ENCODE measurements at regions not wholly inside any gene's neighbourhood (a gene's known extent, or its start where the extent isn't known, plus 50 kb on each side); places are given as distances from the start of the nearest gene placed in this dataset.

DNA sequence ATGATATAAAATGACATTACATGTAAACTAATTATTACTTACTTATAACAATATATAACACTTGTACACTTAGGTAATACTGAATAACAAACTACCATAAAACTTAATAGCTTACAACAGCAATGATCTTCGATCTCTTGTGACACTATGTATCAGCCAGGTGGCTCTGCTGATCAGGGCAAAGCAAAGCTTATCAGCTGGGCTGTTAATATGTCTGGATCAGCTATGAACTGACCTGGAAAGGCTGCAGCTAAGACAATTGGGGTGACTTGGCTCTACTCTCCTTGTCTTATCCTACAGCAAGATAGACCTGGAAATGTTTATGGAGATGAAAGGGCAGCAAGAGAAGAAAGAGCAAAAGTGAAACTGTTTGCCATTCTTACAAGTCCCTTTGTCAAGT lies 511.3 kb downstream of the TLR4 start:
- DNase-seq, result no peak

DNA sequence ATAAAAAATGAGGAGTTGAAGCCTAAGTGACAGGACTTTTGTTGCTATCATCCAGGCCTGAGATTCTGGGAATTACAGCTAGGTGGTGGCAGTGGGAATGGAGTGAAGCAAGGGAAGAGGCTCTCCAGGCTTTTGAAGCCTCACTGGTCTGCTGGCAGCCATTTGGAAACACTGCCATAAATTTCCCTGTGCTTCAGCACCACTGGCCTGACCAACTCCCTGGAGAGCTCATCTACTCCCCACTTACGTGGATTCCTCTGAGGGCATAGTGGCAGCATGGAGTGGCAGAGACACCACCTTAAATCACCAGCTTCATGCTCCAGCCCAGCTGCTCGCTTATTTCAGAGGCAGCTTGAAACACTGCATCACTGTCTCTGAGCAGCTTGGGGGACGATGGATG lies 518.2 kb downstream of the TLR4 start:
- DNase-seq, result no peak

DNA sequence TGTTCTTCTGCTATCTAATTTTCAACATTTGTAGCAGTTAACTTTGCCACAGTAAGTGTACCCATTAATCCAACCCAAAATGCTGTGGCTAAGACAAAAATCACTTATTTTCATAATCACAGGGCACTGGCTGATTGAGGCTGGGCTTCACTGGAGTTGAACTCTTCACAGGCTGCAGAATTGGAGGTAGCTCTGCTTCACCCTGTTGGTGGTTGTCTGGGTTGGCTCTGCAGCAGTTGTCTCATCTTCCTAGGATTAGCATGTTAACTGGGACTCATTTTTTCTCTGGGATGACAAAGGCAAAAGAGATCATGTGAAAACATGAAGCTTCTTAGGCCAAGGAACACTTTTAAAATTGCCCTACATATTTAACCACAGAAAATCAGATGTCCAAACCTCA lies 518.9 kb downstream of the TLR4 start:
- DNase-seq, result no peak

DNA sequence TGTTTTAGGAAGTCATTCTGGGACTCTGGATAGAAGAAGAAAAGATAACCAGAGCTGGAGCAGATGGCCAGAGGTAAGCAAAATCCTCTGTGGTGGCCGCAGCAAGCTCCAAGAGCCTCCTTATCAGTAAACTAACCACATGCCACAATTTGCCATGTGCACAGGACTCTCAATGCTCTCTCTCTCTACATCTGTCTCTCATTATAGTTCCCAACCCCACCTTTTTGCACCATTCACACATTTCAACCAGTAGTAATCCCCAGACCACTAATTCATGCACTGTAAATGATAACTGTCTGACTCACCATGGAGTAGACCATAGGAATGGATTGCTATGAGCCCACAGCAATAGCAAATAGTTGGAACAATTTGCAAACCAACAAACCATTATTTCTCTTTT lies 526.1 kb downstream of the TLR4 start:
- no peak for DNase-seq

DNA sequence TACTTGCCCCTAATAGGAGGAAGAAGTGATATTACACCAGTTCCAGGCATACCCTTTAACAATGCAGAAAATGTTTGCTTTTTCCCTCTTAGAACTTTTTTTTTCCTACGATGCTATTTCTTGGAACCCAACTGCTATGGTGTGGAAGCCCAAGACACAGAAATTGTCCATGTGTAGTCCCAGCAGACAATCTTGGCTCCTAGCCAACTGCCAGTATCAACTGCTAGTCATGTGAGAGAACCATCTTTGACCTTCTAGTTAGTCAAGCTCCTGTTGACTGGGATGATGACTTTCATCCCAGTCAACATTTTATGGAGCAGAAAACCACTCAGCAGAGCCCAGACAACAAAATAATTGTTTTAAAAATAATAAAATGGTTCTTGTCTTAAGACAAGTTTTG lies 532.4 kb downstream of the TLR4 start:
- DNase-seq, result no peak

DNA sequence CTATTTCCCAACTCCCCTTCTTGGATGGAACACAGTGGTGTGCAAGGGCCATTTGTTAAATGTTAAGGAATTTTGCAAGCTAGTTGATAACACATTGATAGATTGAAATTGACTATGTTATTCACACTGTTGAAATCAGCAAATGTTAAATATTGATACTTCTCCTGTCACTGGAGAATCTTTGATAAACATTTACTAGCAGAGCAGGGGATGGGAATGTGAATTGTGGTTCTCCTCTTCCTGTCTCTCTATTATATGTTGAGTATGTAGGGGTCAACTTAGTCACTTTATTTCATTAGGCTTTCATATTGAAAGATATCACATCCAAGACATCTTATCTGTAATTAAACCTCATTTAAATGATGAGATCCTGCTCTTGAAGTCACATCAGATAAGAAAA lies 533.9 kb downstream of the TLR4 start:
- no peak for DNase-seq

DNA sequence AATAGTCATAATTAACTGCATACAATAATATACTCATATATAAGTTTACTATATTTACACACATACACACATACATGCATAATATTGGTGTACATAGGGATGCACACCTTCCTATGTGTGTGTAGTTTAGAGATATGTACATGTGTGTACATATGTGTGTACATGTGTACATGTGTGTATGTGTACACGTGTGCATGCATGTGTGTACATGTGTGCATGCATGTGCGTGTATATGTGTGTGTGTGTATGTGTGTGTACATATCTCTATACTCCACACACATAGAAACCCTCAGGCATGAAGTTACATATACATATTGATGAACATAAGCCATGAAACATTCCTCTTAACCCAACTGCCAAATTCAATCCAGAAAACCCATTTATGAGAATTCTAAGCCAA lies 547.8 kb downstream of the TLR4 start:
- no peak for DNase-seq

DNA sequence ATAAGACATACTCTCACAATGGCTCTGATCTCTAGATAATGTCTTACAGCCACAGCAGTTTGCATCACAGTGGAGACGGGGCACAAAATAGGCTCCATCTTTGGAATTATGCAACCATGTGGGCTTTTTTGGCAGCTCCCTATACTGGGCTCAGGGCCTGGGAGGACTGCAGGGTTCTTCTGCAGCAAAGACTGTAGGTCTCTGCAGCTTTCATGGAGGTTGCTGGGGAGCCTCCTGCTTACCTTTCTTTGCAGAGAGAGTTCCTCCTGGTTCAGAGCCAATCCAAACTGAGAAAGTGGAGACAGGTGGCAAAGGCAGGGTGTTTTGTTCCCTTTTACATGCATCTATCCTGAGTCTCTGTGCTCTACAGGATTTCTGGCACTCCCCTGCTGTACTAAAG lies 558.0 kb downstream of the TLR4 start:
- DNase-seq, result no peak

DNA sequence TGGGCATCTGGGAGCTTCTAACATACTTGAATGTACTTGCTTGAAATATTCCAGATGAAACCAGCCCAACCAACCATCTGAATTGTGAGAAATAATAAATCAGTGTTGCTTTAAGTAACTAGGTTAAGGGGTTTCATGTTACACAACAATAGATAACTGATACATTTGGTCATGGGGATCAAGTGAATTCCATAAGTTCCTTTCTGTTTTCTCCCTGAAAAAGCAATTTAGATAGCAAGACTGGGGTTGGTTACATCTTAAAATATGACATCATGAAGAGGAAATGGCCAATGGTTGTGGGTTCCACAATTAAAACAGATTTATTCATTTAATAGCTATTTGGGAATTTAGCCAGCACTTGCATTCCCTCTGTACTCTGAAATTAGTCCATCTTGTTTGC lies 559.7 kb downstream of the TLR4 start:
- no peak for DNase-seq

DNA sequence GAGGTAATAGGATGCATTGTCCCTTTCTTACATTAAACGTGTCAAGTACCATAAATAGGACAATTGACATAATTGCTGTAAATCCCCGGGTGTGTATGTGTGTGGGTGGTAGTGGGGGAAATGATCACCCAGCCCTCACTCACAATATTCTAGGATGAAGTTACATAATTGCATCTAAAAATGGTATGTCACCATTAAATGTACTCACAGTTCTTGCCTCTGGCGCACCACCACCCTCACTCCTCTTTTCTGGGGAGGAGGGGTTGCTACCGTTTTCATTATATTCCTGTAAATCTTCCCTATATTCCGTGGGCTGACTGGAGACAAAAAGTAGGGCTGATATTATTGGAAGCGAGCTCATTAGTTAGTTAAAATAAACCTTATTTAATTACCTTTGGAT lies 563.8 kb downstream of the TLR4 start:
- DNase-seq, result no peak

DNA sequence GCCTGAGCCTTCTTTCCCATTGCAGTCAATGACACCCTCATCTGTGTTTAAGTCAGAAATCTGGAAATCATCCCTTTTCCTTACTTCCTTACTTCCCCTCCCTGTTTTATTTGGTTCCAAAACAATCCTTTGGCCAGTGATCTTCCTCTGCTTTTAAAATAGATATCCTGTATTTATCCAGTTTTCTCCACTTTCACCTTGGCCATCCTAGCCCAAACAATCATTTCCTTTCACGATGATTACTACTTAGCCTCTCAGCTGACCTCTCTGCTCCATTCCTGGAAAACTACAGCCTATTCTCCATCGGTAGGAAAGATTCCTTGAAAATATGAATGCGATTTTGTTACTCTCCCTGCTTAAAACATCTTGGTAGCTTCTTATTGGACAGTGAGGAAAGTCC lies 565.4 kb downstream of the TLR4 start:
- DNase-seq, result no peak

DNA sequence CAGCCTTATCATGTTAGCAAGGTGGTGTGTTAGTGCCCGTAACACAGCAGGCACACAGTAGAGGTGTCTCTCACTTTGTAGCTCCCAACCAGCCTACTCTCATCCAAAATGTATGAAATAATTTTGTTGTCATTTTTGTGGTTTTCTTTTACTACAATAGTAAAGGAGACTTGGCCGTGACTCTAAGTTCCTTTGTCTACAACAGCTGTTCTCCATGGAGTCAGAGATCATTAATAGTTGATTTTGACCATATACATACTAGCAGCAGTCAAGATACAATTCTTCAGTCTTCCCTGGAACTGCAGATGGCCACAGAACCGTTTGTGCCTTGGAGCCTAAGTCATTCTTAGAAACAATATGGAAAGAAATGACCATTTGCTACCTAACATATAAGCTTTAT lies 567.1 kb downstream of the TLR4 start:
- no peak for DNase-seq

DNA sequence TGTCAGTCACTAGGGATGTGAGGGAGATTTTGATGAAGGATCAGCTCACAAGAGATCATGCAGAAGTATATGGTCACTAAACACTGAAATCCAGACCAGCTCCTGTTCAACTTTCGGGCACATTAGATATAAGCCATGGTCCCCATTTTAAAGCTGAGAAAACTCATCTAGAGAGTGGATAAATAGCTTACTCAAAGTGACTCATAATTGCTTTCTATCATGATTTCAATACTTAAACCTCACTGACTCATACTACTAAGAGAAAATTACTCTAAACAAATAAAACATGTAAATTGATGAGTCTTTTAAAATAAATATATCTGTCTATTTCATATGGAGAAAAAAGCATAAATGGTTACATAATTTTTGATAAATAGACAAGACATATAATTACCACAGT lies 567.7 kb downstream of the TLR4 start:
- DNase-seq, result no peak

DNA sequence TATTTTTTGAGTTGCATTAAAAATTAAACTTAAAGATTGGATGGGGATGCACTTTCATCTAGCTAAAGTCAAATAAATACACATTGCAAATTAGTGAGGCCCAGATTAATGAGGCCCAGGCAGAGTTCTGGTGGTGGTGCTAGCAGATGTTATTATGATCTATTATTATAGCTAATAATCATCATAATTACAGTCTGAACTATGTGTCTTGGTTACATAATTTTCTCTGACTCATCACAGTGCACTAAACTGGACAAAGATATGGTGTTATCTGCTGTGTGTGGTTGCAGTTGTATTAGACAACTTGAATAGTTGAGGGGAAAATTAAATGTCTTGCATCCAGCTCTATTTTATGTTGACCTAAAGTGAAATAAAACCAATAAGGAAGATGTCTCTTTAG lies 568.8 kb downstream of the TLR4 start:
- DNase-seq, result no peak

DNA sequence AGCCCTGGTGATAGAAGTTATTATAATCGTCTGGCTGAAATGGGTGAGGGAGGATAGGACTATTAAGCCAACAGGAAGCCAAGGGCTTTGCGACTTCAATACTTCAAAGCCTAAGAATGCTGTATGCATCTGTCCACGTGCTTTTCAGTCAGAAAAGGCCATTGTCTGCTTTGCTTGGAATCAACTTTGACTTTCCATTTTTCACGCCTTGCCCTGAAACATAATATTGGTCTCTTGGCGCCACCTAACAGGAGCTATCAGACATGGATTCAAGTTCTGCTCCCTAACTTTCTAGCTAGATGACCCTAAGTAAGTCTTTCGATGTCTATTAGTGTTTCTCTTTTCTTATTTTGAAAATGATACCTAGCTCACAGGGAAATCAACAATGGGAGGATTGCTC lies 572.6 kb downstream of the TLR4 start:
- DNase-seq, result no peak

DNA sequence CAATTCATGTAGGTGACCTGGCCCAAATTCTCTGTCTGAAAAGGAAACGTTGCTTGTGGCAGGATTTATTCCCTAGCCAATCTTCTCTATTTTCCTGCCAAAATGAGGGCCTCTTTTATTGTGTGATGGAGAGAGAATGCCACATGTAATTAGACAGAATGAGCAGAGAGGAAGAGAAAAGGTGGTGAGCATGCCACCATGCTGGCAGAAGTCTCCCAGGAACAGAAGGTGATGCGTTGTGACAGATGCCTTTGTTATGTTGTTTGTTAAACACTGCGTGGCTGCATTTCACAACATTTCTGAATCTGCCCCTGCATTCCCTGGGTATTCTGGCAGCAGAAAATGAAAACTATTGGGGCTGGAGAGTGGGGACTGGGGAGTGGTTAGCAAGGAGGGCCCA lies 577.6 kb downstream of the TLR4 start:
- no peak for DNase-seq

DNA sequence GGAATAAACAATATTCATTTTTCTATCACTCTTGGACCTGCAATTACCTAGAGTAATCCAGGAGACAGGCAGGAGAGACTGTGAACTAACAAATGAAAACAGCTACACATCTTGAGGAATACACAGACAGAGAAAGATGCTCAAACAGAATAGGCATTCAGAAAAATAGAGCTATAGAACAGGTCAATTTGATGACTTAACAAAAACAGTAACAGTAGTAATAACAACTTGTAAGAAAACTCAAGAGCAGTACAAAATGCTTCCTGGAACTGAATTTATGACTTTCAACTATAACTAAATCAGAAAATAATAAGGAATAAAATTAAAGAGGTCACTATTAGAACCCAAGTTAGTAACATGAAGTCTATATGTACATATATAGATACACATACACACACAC lies 579.3 kb downstream of the TLR4 start:
- no peak for DNase-seq

DNA sequence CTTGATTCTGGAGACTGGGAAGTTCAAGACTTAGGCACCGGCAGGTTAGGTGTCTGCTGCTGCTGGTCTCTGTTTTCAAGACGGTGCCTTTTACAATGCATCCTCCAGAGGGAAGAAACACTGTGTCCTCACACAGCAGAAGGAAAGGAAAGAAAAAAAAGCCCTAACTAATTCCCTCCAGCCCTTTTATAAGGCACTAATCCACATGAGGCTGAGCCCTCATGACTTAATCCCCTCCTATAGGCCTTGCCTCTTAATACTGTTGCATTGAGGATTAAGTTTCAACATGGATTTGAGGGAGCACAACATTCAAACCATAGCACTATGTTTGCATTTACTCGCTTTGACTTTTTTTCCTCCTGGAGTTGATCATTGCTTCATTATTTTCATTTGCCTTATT lies 585.9 kb downstream of the TLR4 start:
- DNase-seq, result no peak

DNA sequence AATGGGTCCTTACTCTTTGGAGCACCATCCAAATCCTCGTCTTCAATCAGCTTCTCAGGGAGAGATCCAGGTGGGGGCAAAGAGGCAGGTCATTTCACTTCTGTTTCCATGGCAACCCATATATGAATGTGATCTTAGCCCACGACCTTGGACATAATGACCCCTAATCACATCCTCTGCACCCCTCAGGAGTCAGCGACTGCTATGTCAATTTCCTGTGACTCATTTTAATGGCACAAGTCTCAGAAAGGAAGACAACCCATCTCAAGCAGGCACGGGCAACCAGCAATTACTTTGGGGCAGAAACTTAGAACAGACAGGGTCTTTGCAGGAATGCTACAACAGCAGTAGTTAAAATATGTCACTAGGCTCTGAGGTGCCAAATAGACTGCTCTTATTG lies 591.2 kb downstream of the TLR4 start:
- DNase-seq, result no peak

DNA sequence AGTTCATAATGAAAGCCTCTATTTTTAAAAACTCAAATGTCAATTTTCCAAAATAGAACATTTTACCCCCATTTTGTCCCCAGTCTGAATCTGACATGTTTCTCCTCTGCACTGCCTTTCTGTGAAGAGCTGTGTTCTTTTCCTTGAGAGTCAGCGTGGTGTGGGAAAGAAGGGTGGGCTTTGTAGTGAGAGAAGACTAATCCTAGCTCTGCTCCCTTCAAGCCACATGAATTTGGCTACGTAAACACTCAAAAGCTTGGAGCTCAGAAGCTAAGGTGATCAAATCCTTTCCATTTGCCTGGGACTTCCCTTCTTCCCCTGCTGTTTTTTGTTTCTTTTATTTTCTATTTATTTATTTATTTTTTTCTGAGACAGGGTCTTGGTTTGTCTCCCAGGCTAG lies 598.5 kb downstream of the TLR4 start:
- no peak for DNase-seq

DNA sequence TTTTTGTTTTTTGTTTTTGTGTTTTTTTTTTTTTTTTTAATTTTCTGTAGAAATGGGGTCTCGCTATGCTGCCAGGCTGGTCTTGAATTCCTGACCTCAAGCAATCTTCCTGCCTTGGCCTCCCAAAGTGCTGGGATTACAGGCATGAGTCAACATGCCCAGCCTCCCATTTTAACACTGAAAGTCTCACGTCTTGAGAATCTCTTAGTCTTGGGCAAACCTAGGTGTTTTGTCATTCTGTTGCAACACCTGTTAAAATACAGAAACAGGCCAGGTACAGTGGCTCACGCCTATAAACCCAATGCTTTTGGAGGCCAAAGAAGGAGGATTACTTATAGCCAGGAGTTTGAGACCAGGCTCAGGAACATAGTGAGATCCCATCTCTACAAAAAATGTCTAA lies 599.0 kb downstream of the TLR4 start:
- no peak for DNase-seq

DNA sequence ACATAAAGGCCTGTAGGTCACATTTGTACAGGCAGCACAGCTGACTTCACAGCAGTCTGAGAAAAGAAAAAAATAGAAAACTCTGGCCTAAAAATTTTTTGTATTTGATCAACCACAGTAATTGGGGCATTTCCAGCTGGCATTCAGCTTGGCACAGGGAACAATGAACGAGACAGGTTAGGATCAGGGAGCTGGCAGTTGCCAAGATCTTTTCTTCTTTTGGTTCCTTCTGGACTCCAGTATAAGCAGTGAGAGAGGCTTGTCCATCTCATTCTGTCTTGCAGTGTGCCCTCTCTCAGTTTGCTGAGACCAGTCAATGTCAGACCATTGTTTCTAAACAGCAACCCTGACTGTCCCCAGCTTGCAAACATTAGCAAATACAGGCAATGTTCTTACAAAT lies 601.1 kb downstream of the TLR4 start:
- DNase-seq, result no peak

DNA sequence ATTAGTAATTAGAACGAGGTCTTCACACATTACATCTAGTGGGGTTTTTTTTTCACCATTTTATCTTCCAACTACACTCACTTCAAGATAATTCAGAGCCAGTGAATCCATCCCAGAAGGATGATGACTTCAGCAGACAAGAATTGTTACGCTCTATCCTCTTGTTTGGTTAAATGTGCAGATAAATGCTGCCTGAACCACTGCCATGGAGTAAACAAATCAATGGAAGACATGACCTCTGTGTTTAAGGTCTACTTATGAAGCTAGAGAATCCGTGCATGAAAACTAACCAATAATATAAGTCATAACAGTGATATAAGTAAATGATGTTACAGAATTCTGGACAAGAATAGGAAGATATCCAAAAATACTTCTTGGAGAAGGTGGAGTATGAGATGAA lies 602.6 kb downstream of the TLR4 start:
- DNase-seq, result no peak

DNA sequence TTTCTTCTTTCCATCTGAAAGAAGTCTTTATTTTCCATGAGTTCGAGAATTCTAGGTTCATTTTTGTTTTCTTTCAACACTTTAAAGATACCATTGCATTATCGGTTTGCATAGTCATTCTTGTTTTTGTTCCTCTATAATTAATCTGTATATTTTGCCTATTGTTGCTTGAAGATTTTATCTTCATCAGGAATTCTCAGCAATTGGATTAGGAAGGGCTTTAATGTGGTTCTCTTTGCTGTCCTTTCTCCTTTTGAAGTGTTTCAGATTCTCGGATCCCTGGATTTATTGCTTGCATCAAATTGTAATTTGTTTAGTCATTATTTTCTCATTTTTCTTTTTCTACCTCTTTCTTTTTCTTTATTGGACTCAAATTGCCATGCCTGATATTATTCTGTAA lies 609.8 kb downstream of the TLR4 start:
- DNase-seq, result no peak

DNA sequence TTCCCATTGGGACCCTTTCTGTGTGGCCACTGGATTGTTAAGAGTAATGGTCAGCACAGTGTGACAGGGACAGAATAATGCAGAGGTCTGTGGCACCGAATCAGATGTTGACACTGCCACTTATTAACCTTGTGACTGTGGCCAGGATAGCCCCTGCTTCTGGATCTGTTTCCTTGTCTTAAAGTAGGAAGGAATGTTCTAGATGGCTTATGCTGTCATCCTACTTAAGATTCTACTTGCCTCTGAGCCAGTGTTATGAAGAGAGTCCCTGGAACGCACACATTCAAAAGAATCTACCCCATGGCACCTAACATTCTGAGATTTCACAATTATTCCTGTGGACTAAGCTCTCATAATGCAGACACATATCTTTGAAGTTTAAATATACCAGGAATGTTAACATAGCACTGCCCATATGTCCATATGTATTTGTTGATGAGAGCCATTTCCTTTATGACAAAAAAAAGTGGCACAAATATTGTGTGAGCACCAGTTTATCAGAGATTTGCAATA lies 612.7 kb downstream of the TLR4 start:
- no peak for DNase-seq

DNA sequence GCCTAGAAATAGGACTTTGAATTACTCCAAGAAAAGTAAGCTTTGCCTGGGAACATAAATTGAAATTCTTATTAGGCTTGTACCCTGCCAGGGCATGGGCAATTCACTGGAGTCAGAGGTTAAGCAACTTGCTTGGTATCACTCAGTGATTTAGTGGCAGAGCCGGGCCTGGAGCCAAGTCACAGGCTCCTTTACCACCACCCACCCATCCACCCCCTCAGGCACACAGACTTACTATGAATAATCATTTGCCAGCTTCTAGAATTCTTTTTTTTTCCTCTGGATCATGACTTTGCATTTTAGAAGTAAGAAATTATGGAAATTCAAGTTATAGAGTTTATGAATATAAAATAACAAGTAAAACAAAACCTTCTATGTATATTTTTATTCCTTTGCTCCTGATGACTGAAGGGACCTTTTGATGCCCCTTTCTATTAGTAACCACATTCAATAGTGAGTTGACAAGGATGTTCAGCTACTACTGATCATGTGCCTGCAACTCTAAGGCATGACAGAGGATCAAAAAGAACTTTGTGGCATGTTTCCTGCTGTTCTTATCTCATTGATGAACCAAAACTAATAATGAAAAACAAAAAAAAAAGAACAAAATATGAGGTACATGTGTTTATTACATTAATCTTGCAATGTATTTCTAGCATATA lies 614.7 kb downstream of the TLR4 start:
- no peak for DNase-seq
